ENCODE measurements at regions not wholly inside any gene's neighbourhood (a gene's known extent, or its start where the extent isn't known, plus 50 kb on each side); places are given as distances from the start of the nearest gene placed in this dataset.
"Not testable (repeated sequence)": the region's sequence is repeated elsewhere in the genome, so short reads cannot be mapped to it uniquely, and the experiment has no call there.

- no peak for DNase-seq
Observed at GRCh38 chr10:90975096-90975495, 54.2 kb upstream of the ANKRD1 start.

- DNase-seq = no peak
Observed at GRCh38 chr10:90977162-90977854, 56.4 kb upstream of the ANKRD1 start.

GRCh38 chr10:90977855-90978486 lies 57.1 kb upstream of the ANKRD1 start:
- DNase-seq = no peak

DNA sequence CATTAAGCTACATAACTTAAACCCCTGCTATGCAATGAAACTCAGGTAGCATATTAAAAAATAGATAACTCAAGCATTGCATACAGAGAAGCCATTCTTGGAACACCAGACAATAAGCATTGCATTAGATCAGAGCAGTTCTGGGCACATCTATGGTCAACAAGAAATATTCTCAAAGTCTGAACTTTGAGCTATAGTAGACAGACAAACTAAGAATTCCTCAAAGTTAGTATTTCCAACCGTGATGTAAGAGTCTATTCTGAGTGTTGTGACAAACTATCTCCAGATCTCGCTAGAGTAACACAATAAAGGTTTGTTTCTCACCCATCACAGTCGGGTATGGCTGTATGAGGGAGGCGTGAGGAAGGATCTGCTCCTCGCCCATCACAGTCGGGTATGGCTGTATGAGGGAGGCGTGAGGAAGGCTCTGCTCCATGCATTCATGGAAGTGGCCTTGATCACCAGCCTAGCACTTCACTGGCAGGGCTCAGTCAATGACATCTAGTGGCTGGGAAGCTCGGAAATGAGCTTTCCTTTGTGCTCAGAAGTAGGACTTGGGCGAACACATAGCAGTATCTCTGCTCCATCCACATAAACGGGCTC lies 61.6 kb upstream of the ANKRD1 start:
- no peak for DNase-seq

DNA sequence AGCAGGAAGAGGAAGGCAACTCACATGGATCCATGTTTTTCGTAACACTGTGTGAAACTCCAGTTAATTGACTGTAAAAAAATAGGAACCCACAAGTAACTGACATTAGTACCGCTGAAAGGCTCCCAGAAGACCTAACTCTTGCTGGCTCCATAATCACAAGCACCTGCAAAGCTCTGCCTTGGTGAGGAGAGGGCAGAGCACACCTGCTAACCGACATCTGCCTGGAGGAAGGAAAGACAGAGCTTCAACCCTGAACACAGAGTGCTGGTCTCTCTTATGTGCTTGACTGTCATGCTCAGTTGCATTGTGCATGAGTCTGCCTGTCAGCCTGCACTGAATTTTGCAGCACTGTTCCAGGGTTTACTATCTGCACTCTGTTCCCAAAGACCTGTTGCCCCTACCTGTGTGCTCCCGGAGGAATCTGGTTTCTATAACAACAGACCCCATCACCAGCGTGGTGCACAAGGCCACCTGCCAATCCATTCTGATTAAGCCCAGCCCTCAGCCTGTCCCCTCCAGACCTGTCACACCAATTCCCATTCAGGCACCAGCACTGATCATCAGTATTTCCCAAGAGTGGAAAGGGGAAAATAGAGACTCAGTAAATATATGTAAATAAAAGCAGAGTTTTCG lies 63.1 kb upstream of the ANKRD1 start:
- no peak for DNase-seq

DNA sequence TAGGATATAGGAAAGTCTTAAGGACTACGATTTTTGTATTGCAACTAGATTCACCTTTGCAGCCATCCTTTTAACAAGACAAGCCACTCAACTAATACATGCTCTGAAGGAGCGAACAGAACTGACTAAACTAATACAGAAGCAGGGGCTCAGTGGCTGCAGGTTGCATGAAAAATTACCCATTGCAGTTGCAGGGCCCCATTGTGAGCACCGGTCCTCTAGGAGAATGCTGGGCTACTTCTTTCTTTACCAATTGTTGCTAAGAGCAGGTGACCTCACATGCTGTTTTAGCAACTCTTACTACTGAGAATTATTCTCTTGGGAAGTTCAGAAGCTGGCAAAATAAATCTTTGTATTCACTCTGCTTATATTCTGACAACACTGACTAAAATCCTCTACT lies 64.0 kb upstream of the ANKRD1 start:
- DNase-seq = no peak

GRCh38 chr10:90985321-90985933 lies 64.5 kb upstream of the ANKRD1 start:
- DNase-seq = no peak

DNA sequence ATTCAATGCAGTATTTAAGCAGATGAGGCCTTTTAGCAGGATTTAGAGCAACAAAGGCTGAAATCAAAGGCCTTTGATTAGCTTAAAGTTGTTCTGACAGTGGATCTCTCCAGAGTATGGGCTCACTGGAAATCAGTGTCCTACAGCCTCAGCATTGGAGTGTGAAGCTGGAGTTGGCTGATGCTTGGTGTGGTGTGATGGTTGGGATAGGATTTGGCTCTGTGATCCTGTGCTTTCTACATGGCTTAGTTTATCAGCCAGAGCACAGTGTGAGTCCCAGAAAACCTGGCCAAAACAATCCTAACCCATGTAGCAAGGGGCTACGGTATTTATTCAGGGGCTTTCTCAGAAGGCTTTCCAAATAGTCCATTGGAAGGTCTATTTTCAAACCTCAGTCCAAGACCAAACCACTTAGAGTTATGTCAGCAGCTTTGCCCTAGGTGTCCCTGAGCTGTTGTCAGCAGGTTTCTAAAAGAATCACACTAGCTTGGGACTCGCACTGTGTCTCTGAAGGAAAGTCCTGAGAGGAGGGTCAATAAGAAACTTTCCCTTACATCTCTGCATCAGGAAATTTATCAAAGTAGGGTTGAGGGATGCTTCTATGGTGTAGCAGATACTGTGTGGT lies 65.4 kb upstream of the ANKRD1 start:
- DNase-seq = no peak

- no peak for DNase-seq
Observed at GRCh38 chr10:90986870-90987269, 66.0 kb upstream of the ANKRD1 start.

DNA sequence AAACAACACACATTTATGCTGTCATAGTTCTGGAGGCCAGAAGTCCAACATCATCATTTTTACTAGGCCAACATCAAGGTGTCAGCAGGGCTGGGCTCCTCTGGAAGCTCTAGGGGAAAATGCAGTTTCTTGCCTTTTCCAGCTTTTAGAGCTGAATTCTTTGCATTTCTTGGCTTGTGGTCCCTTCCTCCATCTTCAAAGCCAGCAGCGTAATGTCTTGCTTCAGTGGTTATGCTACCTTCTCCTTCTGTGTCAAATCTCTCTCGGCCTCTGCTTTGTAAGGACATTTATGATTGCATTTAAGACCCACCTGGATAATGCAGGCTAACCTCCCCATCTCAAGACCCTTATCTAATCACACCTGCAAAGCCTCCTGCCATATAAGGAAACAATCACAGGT lies 66.5 kb upstream of the ANKRD1 start:
- DNase-seq = no peak

DNA sequence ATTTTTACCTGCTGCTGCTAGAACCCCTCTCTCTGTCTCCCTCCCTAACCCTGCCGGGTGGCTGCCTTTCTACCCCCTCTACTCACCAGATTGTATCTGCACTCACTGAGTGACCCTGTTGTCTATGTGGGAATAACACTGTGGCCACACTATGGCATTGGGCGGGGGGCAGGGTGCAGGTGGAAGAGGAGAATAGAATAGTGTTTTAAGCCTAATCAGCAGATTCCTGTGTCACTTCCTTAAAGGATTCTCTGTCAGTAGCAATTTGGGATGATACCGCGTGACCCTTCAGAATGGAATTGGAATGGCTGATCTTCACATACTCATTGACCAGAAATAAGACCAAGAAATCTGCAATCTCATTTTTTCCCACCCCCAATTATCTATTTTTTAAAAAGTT lies 67.1 kb upstream of the ANKRD1 start:
- DNase-seq = no peak

- DNase-seq = no peak
Observed at GRCh38 chr10:90988802-90989201, 67.9 kb upstream of the ANKRD1 start.

DNA sequence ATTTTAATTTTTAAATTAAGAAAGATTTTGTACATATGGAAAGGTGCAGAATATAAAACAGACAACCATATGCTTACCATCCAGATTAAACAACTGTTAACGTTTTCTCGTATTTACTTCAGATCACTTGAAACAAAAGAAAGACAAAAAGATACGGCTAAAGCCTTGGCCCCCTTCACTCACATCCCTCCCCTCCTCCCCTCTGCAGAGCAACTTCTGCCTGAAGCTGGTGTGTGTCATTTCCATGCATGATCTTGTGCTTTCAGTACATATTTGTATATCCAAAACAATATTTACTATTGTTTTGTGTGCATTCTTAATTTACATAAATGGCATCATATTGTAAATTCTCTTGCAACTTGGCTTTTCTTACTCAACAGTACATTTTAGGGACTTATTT lies 68.5 kb upstream of the ANKRD1 start:
- no peak for DNase-seq

GRCh38 chr10:90992462-90992861 lies 71.6 kb upstream of the ANKRD1 start:
- DNase-seq = no peak

DNA sequence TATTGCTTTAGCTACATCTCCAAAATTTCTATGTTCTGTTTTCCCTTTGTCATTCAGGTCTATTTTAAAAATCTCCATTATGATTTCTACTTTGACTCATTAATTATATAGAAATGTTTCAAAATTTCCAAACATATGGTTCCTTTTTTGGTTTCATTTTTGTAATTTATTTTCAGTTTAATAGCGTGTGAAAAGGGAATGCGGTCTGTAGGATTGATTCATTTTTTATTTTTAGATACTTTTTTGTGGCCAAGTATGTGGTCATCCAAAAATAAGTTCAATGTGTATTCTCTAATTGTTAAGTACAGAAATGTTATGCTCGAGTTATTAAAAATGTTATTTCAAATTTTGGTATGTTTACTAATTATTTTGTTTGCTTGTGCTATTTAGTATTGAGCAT lies 72.5 kb upstream of the ANKRD1 start:
- no peak for DNase-seq

DNA sequence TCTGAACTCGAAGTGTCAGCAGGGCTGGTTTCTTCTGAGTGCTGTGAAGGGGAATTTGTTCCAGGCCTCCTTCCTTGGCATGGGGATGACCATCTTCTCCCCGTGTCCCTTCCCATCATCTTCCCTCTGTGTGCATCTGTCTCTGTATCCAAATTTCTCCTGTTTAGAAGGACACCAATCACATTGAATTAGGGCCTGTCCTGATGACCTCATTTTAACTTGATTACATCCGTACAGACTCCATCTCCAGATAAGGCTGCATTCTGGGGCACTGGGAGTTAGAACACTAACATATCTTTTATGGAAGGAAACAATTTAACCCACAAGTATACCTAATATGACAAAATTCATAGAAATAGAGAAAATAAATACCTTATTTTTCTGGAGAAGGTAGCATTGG lies 76.8 kb upstream of the ANKRD1 start:
- no peak for DNase-seq

DNA sequence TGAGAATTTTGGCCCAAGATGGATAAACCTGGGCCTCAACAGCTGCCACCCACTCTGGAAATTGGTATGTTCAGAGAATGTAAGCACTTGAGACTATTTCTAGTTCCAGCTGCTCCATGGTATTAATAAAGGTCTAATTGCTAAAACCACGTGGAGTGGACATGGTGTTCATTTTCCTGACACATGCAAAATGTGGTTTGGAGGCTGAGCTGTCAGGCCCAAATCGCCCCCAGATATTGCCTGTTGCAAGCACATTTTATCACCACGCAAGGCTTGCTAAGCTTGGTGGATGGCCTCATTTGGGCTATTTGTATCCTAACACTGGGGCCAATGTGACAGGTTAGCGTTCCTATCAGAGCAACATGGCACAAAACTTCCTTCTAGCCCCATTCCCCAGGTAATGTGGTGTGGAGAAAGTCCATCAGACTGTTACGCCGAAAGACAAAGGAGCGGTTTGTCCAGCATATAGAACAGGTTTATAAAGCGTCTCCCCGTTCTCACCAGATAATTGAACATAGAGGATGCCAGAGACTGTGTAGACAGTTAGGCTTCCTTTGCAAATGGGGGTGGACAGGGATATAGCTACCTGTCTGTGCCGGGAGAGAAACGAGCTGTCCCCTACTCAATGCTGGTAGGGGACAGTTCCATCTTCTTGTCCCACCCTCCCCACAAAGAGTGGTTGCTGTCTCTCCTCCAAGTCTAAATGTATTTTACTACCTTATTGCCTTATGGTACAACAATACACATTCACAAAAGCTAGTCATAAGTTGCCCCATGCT lies 78.0 kb upstream of the ANKRD1 start:
- DNase-seq = no peak

- DNase-seq = no peak
Observed at GRCh38 chr10:90999512-91000172, 78.8 kb upstream of the ANKRD1 start.

DNA sequence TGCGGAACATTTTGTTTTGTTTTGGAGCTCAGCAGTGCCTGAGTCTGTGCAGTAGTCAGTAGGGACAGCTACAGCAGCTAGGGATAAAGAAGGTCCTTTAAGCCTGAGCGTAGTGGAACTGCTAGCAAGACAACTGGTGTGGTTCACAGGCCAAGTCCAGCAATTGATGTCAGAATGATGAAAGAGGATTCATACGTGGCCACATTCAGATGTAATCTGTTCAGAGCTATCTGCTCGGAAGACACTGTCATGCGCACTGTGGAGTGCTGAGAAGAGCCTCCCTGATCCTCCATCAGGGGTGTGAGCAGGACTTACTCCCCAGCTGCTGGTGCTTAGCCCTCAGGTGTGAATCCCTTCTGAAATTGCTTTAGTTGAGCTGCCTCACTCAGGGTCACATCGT lies 79.6 kb upstream of the ANKRD1 start:
- DNase-seq = no peak

- no peak for DNase-seq
Observed at GRCh38 chr10:91000985-91001384, 80.1 kb upstream of the ANKRD1 start.

- DNase-seq = no peak
Observed at GRCh38 chr10:91002656-91003055, 81.8 kb upstream of the ANKRD1 start.

GRCh38 chr10:91003379-91003778 lies 82.5 kb upstream of the ANKRD1 start:
- not testable (repeated sequence) for DNase-seq
